IPS DF 6.9 (cell line): ENCODE measurements at regions not wholly inside any gene's neighbourhood (a gene's known extent, or its start where the extent isn't known, plus 50 kb on each side); places are given as distances from the start of the nearest gene placed in this dataset.
"Not testable (repeated sequence)": the region's sequence is repeated elsewhere in the genome, so short reads cannot be mapped to it uniquely, and the experiment has no call there.

Source experiments
- DNase-seq: peaks from one replicate; pipeline ENCODE4 v3.0.0-alpha.2; 2013; ENCODE audit warnings: low read depth, low spot score
- H3K27ac ChIP-seq: one replicate; pipeline ENCODE4 v1.5.1; 2013; ENCODE audit warnings: low read length, control low read depth
- H3K27me3 ChIP-seq: 2 replicates; pipeline ENCODE4 v1.6.1; 2013; ENCODE audit warnings: mild to moderate bottlenecking, low read length; ENCODE audit not compliant: control insufficient read depth, insufficient read depth
- H3K36me3 ChIP-seq: 2 replicates; pipeline ENCODE4 v1.6.1; 2013; ENCODE audit warnings: low read length; ENCODE audit not compliant: control insufficient read depth, insufficient read depth
- H3K4me1 ChIP-seq: 2 replicates; pipeline ENCODE4 v1.6.1; 2013; ENCODE audit warnings: low read length; ENCODE audit not compliant: control insufficient read depth, insufficient read depth
- H3K4me3 ChIP-seq: 2 replicates; pipeline ENCODE4 v1.5.1; 2013; ENCODE audit warnings: mild to moderate bottlenecking, low read length
- H3K9me3 ChIP-seq: 2 replicates; pipeline ENCODE4 v1.6.1; 2013; ENCODE audit warnings: low read length, inconsistent platforms; ENCODE audit not compliant: control insufficient read depth, insufficient read depth
- WGBS: extraction: QIAGEN DNeasy Blood & Tissue Kit; methylation state at CpG from one replicate; pipeline ENCODE4 v1.1.7; 2013; ENCODE audit warnings: mixed read lengths, missing lambda C conversion rate; ENCODE audit not compliant: insufficient read length, insufficient coverage; 5-methylcytosine and 5-hydroxymethylcytosine counted together

- Histone ChIP-seq H3K4me1 (no peaks in the 10 kb centered on the region), H3K27me3 (no peaks in the 10 kb centered on the region), H3K27ac (no peak overlapping the region), H3K4me3 (no peak overlapping the region), H3K36me3 (no peaks in the 10 kb centered on the region), H3K9me3 (no peaks in the 10 kb centered on the region)
- WGBS: no CpG with 5 or more reads among the region's 2 CpGs
- no peak for DNase-seq
These were observed 291.3 kb downstream of the REEP3 start for GRCh38 chr10:63812501-63812900.

DNA sequence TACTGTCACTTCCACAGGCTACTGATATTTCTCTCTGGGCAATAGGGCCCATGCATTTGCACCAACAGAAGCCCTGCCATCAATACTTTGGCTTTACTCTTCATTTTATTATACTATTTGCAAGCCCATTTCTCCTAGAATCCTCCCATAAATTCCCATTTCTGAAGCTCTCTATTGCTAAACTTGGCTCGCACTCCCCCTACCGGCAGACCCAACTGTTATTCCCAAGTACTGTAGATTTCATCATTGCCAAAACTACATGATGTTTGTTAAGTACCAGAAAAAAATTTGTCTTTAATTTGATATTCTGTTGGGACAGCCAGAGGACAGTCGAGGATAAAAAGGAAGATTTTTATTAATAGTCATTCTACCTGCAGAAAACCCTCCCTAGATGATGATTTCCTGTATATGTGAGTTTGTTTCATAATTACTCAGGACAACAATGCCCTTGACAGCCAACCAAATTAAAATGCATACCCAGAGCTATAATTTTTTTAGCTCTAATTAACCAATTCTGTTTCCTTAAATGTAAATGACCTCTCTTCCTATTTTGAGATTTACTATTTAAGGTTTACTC, 298.6 kb downstream of the REEP3 start:
- no CpG with 5 or more reads among the region's 3 CpGs for WGBS
- no peaks in the 10 kb centered on the region for H3K36me3 ChIP-seq
- H3K4me3 ChIP-seq: no peak overlapping the region
- no peak overlapping the region for H3K27ac ChIP-seq
- H3K27me3 ChIP-seq: no peaks in the 10 kb centered on the region
- H3K9me3 ChIP-seq: no peaks in the 10 kb centered on the region
- no peaks in the 10 kb centered on the region for H3K4me1 ChIP-seq
- peak; percentile 37 for DNase-seq

DNA sequence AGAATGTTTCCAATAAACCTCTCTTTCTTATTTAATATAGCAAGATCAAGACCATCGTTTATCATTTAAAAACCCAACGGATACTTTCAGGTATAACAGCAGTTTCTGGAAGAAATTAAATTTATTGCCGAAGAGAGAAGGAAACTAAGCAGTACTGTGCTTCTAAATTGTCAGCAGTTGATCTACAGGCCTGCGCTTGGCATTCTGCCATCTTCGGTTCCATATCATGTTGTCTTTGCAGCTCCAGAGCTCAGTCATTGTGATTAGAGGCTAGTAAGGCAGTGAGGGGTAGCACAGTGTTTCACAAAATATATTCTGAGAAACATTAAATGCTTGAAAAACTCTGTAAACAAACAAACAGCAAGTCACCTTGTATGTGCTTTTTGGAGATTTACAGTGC, 301.3 kb downstream of the REEP3 start:
- 100% methylated on average over 2 of the region's 5 CpGs for WGBS
- Histone ChIP-seq H3K27me3 (no peaks in the 10 kb centered on the region), H3K27ac (no peak overlapping the region), H3K4me3 (no peak overlapping the region), H3K9me3 (no peaks in the 10 kb centered on the region), H3K4me1 (no peaks in the 10 kb centered on the region), H3K36me3 (no peaks in the 10 kb centered on the region)
- no peak for DNase-seq

- H3K36me3 ChIP-seq: no peaks in the 10 kb centered on the region
- no peak overlapping the region for H3K27ac ChIP-seq
- H3K4me1 ChIP-seq: peaks cover 1% of the 10 kb centered on the region; the same call in 1 of the 2 replicates
- H3K4me3 ChIP-seq: no peak overlapping the region
- no peaks in the 10 kb centered on the region for H3K9me3 ChIP-seq
- DNase-seq: no peak
- H3K27me3 ChIP-seq: no peaks in the 10 kb centered on the region
These were observed 303.9 kb downstream of the REEP3 start for GRCh38 chr10:63825111-63825510.

GRCh38 chr10:63825766-63826165, 304.6 kb downstream of the REEP3 start:
- WGBS: no CpG with 5 or more reads among the region's 5 CpGs
- no peak for DNase-seq
- Histone ChIP-seq H3K9me3 (no peaks in the 10 kb centered on the region), H3K4me1 (peaks cover 1% of the 10 kb centered on the region; the same call in 1 of the 2 replicates), H3K4me3 (no peak overlapping the region), H3K27ac (no peak overlapping the region), H3K27me3 (no peaks in the 10 kb centered on the region), H3K36me3 (no peaks in the 10 kb centered on the region)

- H3K27ac ChIP-seq, DNase-seq, H3K27me3 ChIP-seq, H3K4me3 ChIP-seq, H3K36me3 ChIP-seq, H3K4me1 ChIP-seq, H3K9me3 ChIP-seq: not testable (repeated sequence)
- no CpG with 5 or more reads among the region's 3 CpGs for WGBS
These were observed 305.8 kb downstream of the REEP3 start for GRCh38 chr10:63827018-63827417.

- no peaks in the 10 kb centered on the region for H3K9me3 ChIP-seq
- no peak overlapping the region for H3K27ac ChIP-seq
- peaks cover 1% of the 10 kb centered on the region; the same call in 1 of the 2 replicates for H3K4me1 ChIP-seq
- no peak for DNase-seq
- no peaks in the 10 kb centered on the region for H3K27me3 ChIP-seq
- no peak overlapping the region for H3K4me3 ChIP-seq
- no peaks in the 10 kb centered on the region for H3K36me3 ChIP-seq
- WGBS: no CpG with 5 or more reads among the region's 2 CpGs
These were observed 307.8 kb downstream of the REEP3 start for GRCh38 chr10:63829020-63829419.

GRCh38 chr10:63829573-63830149, 308.5 kb downstream of the REEP3 start:
- Histone ChIP-seq H3K36me3 (no peaks in the 10 kb centered on the region), H3K27me3 (no peaks in the 10 kb centered on the region), H3K4me3 (no peak overlapping the region), H3K27ac (no peak overlapping the region), H3K4me1 (peaks cover 1% of the 10 kb centered on the region; the same call in 1 of the 2 replicates), H3K9me3 (no peaks in the 10 kb centered on the region)
- no CpG with 5 or more reads among the region's 5 CpGs for WGBS
- no peak for DNase-seq

GRCh38 chr10:63832686-63833085, 311.5 kb downstream of the REEP3 start:
- Histone ChIP-seq H3K27me3 (no peaks in the 10 kb centered on the region), H3K9me3 (no peaks in the 10 kb centered on the region), H3K4me1 (peaks cover 1% of the 10 kb centered on the region; the same call in 1 of the 2 replicates), H3K27ac (no peak overlapping the region), H3K36me3 (no peaks in the 10 kb centered on the region), H3K4me3 (no peak overlapping the region)
- no peak for DNase-seq

- no peaks in the 10 kb centered on the region for H3K9me3 ChIP-seq
- DNase-seq: no peak
- peaks cover 1% of the 10 kb centered on the region; the same call in 1 of the 2 replicates for H3K4me1 ChIP-seq
- H3K36me3 ChIP-seq: no peaks in the 10 kb centered on the region
- H3K4me3 ChIP-seq: no peak overlapping the region
- H3K27me3 ChIP-seq: no peaks in the 10 kb centered on the region
- WGBS: no CpG with 5 or more reads among the region's 5 CpGs
- H3K27ac ChIP-seq: no peak overlapping the region
These were observed 312.3 kb downstream of the REEP3 start for GRCh38 chr10:63833411-63834060.
